Astrocyte (in vitro differentiated cells and primary cell): ENCODE measurements at regions not wholly inside any gene's neighbourhood (a gene's known extent, or its start where the extent isn't known, plus 50 kb on each side); places are given as distances from the start of the nearest gene placed in this dataset.
A peak's percentile ranks its signal among the peaks of the same experiment; 100 is the strongest.

Experiments
- DNase-seq: peaks from one replicate; pipeline ENCODE4 v3.0.0-alpha.2; 2010; ENCODE audit warnings: low read depth
- FAIRE-seq: peaks from 2 replicates; lab custom pipeline; 2011; peaks lifted over from hg19 to GRCh38; lab: Jason Lieb, UNC
- H2AFZ ChIP-seq: 2 replicates; pipeline ENCODE4 v1.6.0; 2012; ENCODE audit warnings: low read depth, low read length, inconsistent platforms
- H3K27ac ChIP-seq: 2 replicates; pipeline ENCODE4 v1.5.1; 2011; ENCODE audit warnings: low read depth, low read length, inconsistent platforms
- H3K27me3 ChIP-seq: 2 replicates; pipeline ENCODE4 v1.6.0; 2011; ENCODE audit warnings: low read length, inconsistent platforms; ENCODE audit not compliant: insufficient read depth
- H3K36me3 ChIP-seq: 2 replicates; pipeline ENCODE4 v1.5.1; 2011; ENCODE audit warnings: low read length, inconsistent platforms; ENCODE audit not compliant: insufficient read depth
- H3K4me1 ChIP-seq: 2 replicates; pipeline ENCODE4 v1.5.1; 2011; ENCODE audit warnings: low read length, inconsistent platforms; ENCODE audit not compliant: insufficient read depth
- H3K4me2 ChIP-seq: 2 replicates; pipeline ENCODE4 v1.6.0; 2012; ENCODE audit warnings: low read length, inconsistent platforms
- H3K4me3 ChIP-seq: 2 replicates; pipeline ENCODE4 v1.5.1; 2011; ENCODE audit warnings: low read depth, mild to moderate bottlenecking, low read length, inconsistent platforms; ENCODE audit not compliant: insufficient read depth
- H3K79me2 ChIP-seq: 2 replicates; pipeline ENCODE4 v1.6.0; 2012; ENCODE audit warnings: mild to moderate bottlenecking, low read length, inconsistent platforms; ENCODE audit not compliant: insufficient read depth
- H3K9ac ChIP-seq: 2 replicates; pipeline ENCODE4 v1.6.0; 2012; ENCODE audit warnings: mild to moderate bottlenecking, low read length, inconsistent platforms
- H3K9me3 ChIP-seq: 2 replicates; pipeline ENCODE4 v1.5.1; 2012; ENCODE audit warnings: low read depth, mild to moderate bottlenecking, low read length, inconsistent platforms; ENCODE audit not compliant: insufficient read depth
- H4K20me1 ChIP-seq: 2 replicates; pipeline ENCODE4 v1.6.0; 2012; ENCODE audit warnings: low read length, inconsistent platforms; ENCODE audit not compliant: insufficient read depth
- H3K27ac Mint-ChIP-seq: one replicate; pipeline ENCODE4 v1.8.0; 2021; ENCODE audit warnings: mild to moderate bottlenecking, mixed read lengths; ENCODE audit not compliant: unreplicated experiment
- H3K27me3 Mint-ChIP-seq: one replicate; pipeline ENCODE4 v1.8.0; 2021; ENCODE audit warnings: low read depth, mixed read lengths; ENCODE audit not compliant: unreplicated experiment
- H3K36me3 Mint-ChIP-seq: one replicate; pipeline ENCODE4 v1.8.0; 2021; ENCODE audit warnings: low read depth, mixed read lengths; ENCODE audit not compliant: unreplicated experiment
- H3K4me1 Mint-ChIP-seq: one replicate; pipeline ENCODE4 v1.8.0; 2021; ENCODE audit warnings: low read depth, mixed read lengths; ENCODE audit not compliant: unreplicated experiment
- H3K4me3 Mint-ChIP-seq: one replicate; pipeline ENCODE4 v1.8.0; 2021; ENCODE audit warnings: mild to moderate bottlenecking, moderate library complexity, mixed read lengths; ENCODE audit not compliant: unreplicated experiment
- H3K9me3 Mint-ChIP-seq: one replicate; pipeline ENCODE4 v1.8.0; 2021; ENCODE audit warnings: mild to moderate bottlenecking, mixed read lengths; ENCODE audit not compliant: unreplicated experiment
- CTCF ChIP-seq: IDR thresholded peaks from 2 replicates; pipeline ENCODE4 v1.5.1; 2011; ENCODE audit warnings: low read depth, mild to moderate bottlenecking, inconsistent platforms, low read length, moderate library complexity; ENCODE audit not compliant: insufficient read depth
- EZH2 ChIP-seq: IDR thresholded peaks from 2 replicates; pipeline ENCODE4 v1.6.1; 2012; ENCODE audit warnings: mild to moderate bottlenecking, low read length, inconsistent platforms; ENCODE audit not compliant: insufficient read depth

DNA sequence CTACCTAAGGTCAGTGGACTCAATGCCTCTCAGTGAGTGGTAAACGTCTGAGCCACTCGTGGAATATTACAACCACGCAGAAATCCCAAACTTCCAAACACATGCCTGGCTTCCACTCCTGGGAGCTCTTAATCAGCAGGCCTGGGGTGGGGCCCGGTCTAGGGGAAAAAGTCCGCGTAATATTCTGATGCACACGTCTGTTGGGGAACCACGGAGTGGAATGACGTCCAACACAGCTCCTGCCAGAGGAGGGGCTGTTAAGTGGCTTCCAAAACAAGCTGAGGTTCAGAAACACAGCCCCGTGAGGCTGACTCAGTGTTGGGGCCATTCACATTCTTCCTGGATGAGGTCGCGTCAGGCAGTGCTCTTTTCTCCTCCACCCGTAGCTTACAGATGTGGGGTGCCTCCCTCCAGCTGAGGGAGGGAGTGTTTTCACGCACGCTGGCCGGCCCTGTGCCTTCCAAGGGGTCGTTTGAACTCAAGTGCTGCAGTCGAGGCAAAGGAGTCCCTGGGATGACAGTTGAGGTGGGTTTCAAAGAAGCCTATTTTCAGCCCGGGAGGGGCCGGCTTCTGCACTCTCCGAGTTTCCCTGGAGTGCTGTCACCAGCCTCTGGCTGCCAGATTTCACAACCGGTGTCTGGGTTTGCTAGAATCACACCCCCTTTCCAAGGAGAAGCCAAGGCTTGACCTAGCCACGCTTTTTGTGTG, 73.1 kb downstream of the ACKR3 start:
- H3K27ac ChIP-seq = peak overlapping the region; percentile 91
- FAIRE-seq = peak; percentile 96

GRCh38 chr2:236643480-236643879, 73.9 kb downstream of the ACKR3 start:
- DNase-seq = no peak
- Histone ChIP-seq H3K27me3 (no peaks in the 10 kb centered on the region), H3K79me2 (no peaks in the 10 kb centered on the region), H3K4me2 (peak overlapping the region; percentile 75), H3K9ac (peak overlapping the region; percentile 77), H3K27ac (peak overlapping the region; percentile 91), H3K4me1 (peaks cover 15% of the 10 kb centered on the region), H4K20me1 (no peaks in the 10 kb centered on the region), H2AFZ (no peak overlapping the region), H3K36me3 (no peaks in the 10 kb centered on the region), H3K9me3 (peaks cover 18% of the 10 kb centered on the region), H3K4me3 (no peak overlapping the region)
- peaks cover 5% of the 10 kb centered on the region for H3K36me3 Mint-ChIP-seq
- no peaks in the 10 kb centered on the region for H3K27me3 Mint-ChIP-seq
- peaks cover 21% of the 10 kb centered on the region for H3K4me1 Mint-ChIP-seq
- H3K27ac Mint-ChIP-seq = peak overlapping the region; percentile 95
- no peak overlapping the region for H3K4me3 Mint-ChIP-seq
- FAIRE-seq = no peak
- peaks cover 37% of the 10 kb centered on the region for H3K9me3 Mint-ChIP-seq
- TF ChIP-seq EZH2 (no peak), CTCF (no peak)

More for the DNA sequence above, 73.1 kb downstream of the ACKR3 start:
- Histone ChIP-seq H3K27me3 (no peaks in the 10 kb centered on the region), H3K9ac (peak overlapping the region; percentile 77), H3K79me2 (no peaks in the 10 kb centered on the region), H3K9me3 (peaks cover 18% of the 10 kb centered on the region), H2AFZ (peak overlapping the region; percentile 43), H3K4me2 (peak overlapping the region; percentile 75), H3K4me1 (peaks cover 15% of the 10 kb centered on the region), H3K36me3 (no peaks in the 10 kb centered on the region), H3K4me3 (no peak overlapping the region), H4K20me1 (no peaks in the 10 kb centered on the region)
- Mint-ChIP-seq H3K27me3 (no peaks in the 10 kb centered on the region), H3K9me3 (peaks cover 39% of the 10 kb centered on the region), H3K36me3 (peaks cover 5% of the 10 kb centered on the region), H3K4me3 (no peak overlapping the region), H3K4me1 (peaks cover 21% of the 10 kb centered on the region), H3K27ac (peak overlapping the region; percentile 95)
- DNase-seq = peak; percentile 100
- TF ChIP-seq EZH2 = no peak
- TF ChIP-seq CTCF = no peak

GRCh38 chr2:236644067-236644466, 74.4 kb downstream of the ACKR3 start:
- Mint-ChIP-seq H3K9me3 (peaks cover 35% of the 10 kb centered on the region), H3K4me1 (peaks cover 21% of the 10 kb centered on the region), H3K36me3 (peaks cover 5% of the 10 kb centered on the region), H3K27me3 (no peaks in the 10 kb centered on the region), H3K27ac (no peak overlapping the region), H3K4me3 (no peak overlapping the region)
- Histone ChIP-seq H4K20me1 (no peaks in the 10 kb centered on the region), H3K27ac (no peak overlapping the region), H3K27me3 (no peaks in the 10 kb centered on the region), H2AFZ (no peak overlapping the region), H3K9ac (no peak overlapping the region), H3K4me1 (peaks cover 15% of the 10 kb centered on the region), H3K36me3 (no peaks in the 10 kb centered on the region), H3K9me3 (peaks cover 18% of the 10 kb centered on the region), H3K4me3 (no peak overlapping the region), H3K4me2 (no peak overlapping the region), H3K79me2 (no peaks in the 10 kb centered on the region)
- no peak for TF ChIP-seq CTCF
- TF ChIP-seq EZH2 = no peak
- FAIRE-seq (no peak), DNase-seq (no peak)
